ENCODE measurements at regions not wholly inside any gene's neighbourhood (a gene's known extent, or its start where the extent isn't known, plus 50 kb on each side); places are given as distances from the start of the nearest gene placed in this dataset.
"Not testable (repeated sequence)": the region's sequence is repeated elsewhere in the genome, so short reads cannot be mapped to it uniquely, and the experiment has no call there.

DNA sequence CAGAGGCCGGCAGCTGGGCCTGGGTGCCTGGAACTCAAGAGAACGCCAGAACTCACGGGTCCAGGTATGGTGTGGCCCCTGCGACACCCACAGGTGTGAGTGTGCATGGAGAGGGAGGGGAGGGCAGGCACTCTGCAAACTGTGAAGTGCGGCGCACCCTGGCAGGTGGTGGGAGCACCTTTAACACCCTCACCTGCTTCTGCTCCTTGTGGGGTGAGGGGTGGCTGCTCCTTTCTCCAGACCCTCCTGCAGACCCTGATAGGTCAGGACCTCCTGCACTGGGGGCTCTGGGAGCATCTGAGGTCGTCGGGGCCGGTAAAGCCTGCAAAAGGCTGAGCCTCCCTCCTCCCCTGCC, 324.7 kb upstream of the SFSWAP start:
- H3K4me3 ChIP-seq (ENCODE audit: low read depth, low read length) = no peak overlapping the region
- no peaks in the 10 kb centered on the region for H3K4me1 ChIP-seq (ENCODE audit: control insufficient read depth, insufficient read depth, low read length, unreplicated experiment)
- H3K79me2 ChIP-seq (ENCODE audit: control insufficient read depth, insufficient read depth, low read length, unreplicated experiment) = no peaks in the 10 kb centered on the region
- H2AFZ ChIP-seq (ENCODE audit: low read length, unreplicated experiment) = no peak overlapping the region
- no peaks in the 10 kb centered on the region for H3K27me3 ChIP-seq (ENCODE audit: insufficient read depth, low read length)
- H3K27ac ChIP-seq (ENCODE audit: low read depth, low read length) = no peak overlapping the region
- no peaks in the 10 kb centered on the region for H3K36me3 ChIP-seq (ENCODE audit: insufficient read depth, low read length)

GRCh38 chr12:131386781-131387180, 324.1 kb upstream of the SFSWAP start:
- Histone ChIP-seq H2AFZ (ENCODE audit: low read length, unreplicated experiment) (no peak overlapping the region), H3K36me3 (ENCODE audit: insufficient read depth, low read length) (no peaks in the 10 kb centered on the region), H3K4me3 (ENCODE audit: low read depth, low read length) (no peak overlapping the region), H3K4me1 (ENCODE audit: control insufficient read depth, insufficient read depth, low read length, unreplicated experiment) (no peaks in the 10 kb centered on the region), H3K79me2 (ENCODE audit: control insufficient read depth, insufficient read depth, low read length, unreplicated experiment) (no peaks in the 10 kb centered on the region), H3K27ac (ENCODE audit: low read depth, low read length) (no peak overlapping the region), H3K27me3 (ENCODE audit: insufficient read depth, low read length) (no peaks in the 10 kb centered on the region)

- Histone ChIP-seq H2AFZ (ENCODE audit: low read length, unreplicated experiment) (no peak overlapping the region), H3K27ac (ENCODE audit: low read depth, low read length) (no peak overlapping the region), H3K36me3 (ENCODE audit: insufficient read depth, low read length) (no peaks in the 10 kb centered on the region), H3K4me1 (ENCODE audit: control insufficient read depth, insufficient read depth, low read length, unreplicated experiment) (no peaks in the 10 kb centered on the region), H3K4me3 (ENCODE audit: low read depth, low read length) (no peak overlapping the region), H3K79me2 (ENCODE audit: control insufficient read depth, insufficient read depth, low read length, unreplicated experiment) (no peaks in the 10 kb centered on the region), H3K27me3 (ENCODE audit: insufficient read depth, low read length) (no peaks in the 10 kb centered on the region)
These were observed 323.4 kb upstream of the SFSWAP start for GRCh38 chr12:131387281-131388163.

DNA sequence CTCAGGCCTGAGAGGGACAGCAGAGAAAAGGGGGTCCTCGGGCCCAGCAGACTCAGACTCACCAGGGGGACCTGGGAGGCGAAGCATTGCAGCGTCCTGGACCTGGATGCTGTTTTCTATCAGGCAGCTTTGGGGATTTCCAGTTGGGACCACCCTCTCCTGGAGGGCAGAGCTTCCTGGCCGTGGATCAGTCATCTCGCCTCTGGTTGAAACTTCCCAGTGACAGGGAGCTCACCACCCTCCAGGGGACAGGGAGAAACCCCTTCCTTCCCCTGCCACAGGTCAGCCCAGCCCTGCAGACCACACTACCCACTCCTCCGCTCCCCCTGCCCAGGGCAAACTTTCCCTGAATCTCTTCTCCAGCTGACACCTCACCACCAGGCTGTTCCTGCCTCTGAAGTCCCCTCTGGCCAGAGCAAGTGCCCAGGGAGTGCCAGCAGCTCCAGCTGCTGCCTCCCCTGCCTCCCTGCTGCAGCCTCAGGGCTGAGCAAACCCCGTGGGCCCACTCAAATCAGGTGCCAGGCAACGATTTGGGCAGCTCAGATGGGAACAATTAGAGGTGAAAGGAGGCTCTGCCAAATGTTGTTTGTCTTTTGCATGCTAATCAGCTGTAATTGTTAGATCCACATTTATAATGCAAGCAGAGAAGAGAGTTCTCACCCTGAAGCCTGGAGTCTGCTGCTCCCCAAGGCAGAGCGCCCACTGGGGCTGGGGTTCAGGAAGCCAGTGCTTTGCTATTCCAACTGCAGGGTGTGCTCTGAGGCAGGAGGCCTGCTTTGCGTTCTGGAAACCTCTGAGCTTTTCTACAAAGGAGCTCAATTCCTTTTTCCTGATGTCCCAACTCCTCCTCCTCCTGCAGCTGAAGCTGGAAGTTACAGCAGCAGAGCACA, 322.5 kb upstream of the SFSWAP start:
- H3K4me1 ChIP-seq (ENCODE audit: control insufficient read depth, insufficient read depth, low read length, unreplicated experiment); H3K27me3 ChIP-seq (ENCODE audit: insufficient read depth, low read length); H3K27ac ChIP-seq (ENCODE audit: low read depth, low read length); H3K79me2 ChIP-seq (ENCODE audit: control insufficient read depth, insufficient read depth, low read length, unreplicated experiment); H2AFZ ChIP-seq (ENCODE audit: low read length, unreplicated experiment); H3K4me3 ChIP-seq (ENCODE audit: low read depth, low read length); H3K36me3 ChIP-seq (ENCODE audit: insufficient read depth, low read length): not testable (repeated sequence)

GRCh38 chr12:131389054-131390013, 321.6 kb upstream of the SFSWAP start:
- Histone ChIP-seq H3K79me2 (ENCODE audit: control insufficient read depth, insufficient read depth, low read length, unreplicated experiment) (no peaks in the 10 kb centered on the region), H3K4me1 (ENCODE audit: control insufficient read depth, insufficient read depth, low read length, unreplicated experiment) (no peaks in the 10 kb centered on the region), H3K27ac (ENCODE audit: low read depth, low read length) (no peak overlapping the region), H3K27me3 (ENCODE audit: insufficient read depth, low read length) (no peaks in the 10 kb centered on the region), H3K36me3 (ENCODE audit: insufficient read depth, low read length) (no peaks in the 10 kb centered on the region), H2AFZ (ENCODE audit: low read length, unreplicated experiment) (no peak overlapping the region), H3K4me3 (ENCODE audit: low read depth, low read length) (no peak overlapping the region)

- Histone ChIP-seq H3K4me3 (ENCODE audit: low read depth, low read length) (no peak overlapping the region), H3K27ac (ENCODE audit: low read depth, low read length) (no peak overlapping the region), H3K79me2 (ENCODE audit: control insufficient read depth, insufficient read depth, low read length, unreplicated experiment) (no peaks in the 10 kb centered on the region), H2AFZ (ENCODE audit: low read length, unreplicated experiment) (no peak overlapping the region), H3K4me1 (ENCODE audit: control insufficient read depth, insufficient read depth, low read length, unreplicated experiment) (no peaks in the 10 kb centered on the region), H3K27me3 (ENCODE audit: insufficient read depth, low read length) (no peaks in the 10 kb centered on the region), H3K36me3 (ENCODE audit: insufficient read depth, low read length) (no peaks in the 10 kb centered on the region)
These were observed 320.2 kb upstream of the SFSWAP start for GRCh38 chr12:131390412-131391334.

DNA sequence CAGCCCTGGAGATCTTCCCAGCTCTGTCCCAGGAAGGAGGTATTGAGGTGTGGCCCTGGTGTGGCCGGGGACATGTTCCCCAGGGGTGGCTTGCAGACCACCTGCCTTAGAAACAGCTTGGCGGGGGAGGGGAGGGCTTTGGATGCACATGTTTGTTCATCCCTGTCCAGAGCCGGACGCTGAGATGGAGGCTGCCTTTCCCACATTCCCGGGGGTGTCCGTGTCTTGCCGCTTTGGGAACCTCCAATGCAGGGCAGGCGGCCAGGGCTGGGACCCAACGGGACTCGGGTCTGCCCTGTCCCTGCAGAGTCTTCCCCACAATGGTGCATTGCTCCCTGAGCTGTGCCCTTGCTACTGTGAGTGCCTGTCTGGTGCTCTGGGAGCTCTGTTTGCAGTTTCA, 319.5 kb upstream of the SFSWAP start:
- Histone ChIP-seq H3K4me1 (ENCODE audit: control insufficient read depth, insufficient read depth, low read length, unreplicated experiment) (no peaks in the 10 kb centered on the region), H2AFZ (ENCODE audit: low read length, unreplicated experiment) (no peak overlapping the region), H3K79me2 (ENCODE audit: control insufficient read depth, insufficient read depth, low read length, unreplicated experiment) (no peaks in the 10 kb centered on the region), H3K27me3 (ENCODE audit: insufficient read depth, low read length) (no peaks in the 10 kb centered on the region), H3K27ac (ENCODE audit: low read depth, low read length) (no peak overlapping the region), H3K4me3 (ENCODE audit: low read depth, low read length) (no peak overlapping the region), H3K36me3 (ENCODE audit: insufficient read depth, low read length) (no peaks in the 10 kb centered on the region)

DNA sequence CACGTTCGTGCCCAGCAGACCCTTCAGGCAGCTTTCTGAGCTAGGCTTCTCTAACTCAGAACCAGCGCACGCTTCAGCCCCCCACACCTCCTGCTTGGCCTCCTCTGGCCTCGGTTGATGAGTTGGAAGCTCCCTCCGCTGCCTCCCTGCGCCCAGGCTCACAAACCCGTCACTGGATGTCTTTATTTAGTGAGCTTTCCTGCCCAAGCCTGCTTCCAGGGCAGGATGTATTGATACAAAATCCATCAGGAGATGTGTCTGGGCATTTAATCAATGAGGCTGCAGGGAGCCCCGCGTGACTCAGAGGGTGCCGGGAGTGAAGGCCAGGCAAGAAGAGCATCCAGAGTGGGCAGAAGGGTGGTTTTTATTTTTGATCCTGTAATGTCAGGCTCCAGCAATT, 316.1 kb upstream of the SFSWAP start:
- H3K27ac ChIP-seq (ENCODE audit: low read depth, low read length); H2AFZ ChIP-seq (ENCODE audit: low read length, unreplicated experiment); H3K4me3 ChIP-seq (ENCODE audit: low read depth, low read length): not testable (repeated sequence)

DNA sequence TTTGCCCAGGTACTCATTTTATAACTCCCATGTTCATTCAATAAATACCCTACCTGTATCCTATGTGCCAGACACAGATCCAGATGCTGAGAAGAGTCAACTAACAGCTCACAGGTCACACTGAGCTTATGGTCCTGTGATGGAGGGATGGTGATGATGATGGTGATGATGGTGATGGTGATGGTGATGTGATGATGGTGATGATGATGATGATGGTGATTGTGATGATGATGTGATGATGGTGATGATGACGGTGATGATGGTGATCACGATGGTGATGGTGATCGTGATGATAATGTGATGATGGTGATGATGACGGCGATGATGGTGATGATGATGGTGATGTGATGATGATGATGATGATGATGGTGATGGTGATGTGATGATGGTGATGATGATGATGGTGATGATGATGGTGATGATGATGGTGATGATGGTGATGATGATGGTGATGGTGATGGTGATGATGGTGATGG, 315.6 kb upstream of the SFSWAP start:
- not testable (repeated sequence) for H3K79me2 ChIP-seq (ENCODE audit: control insufficient read depth, insufficient read depth, low read length, unreplicated experiment); H3K4me3 ChIP-seq (ENCODE audit: low read depth, low read length); H3K27ac ChIP-seq (ENCODE audit: low read depth, low read length); H2AFZ ChIP-seq (ENCODE audit: low read length, unreplicated experiment); H3K27me3 ChIP-seq (ENCODE audit: insufficient read depth, low read length); H3K36me3 ChIP-seq (ENCODE audit: insufficient read depth, low read length); H3K4me1 ChIP-seq (ENCODE audit: control insufficient read depth, insufficient read depth, low read length, unreplicated experiment)

More for the DNA sequence above, 316.1 kb upstream of the SFSWAP start:
- not testable (repeated sequence) for H3K27me3 ChIP-seq (ENCODE audit: insufficient read depth, low read length); H3K79me2 ChIP-seq (ENCODE audit: control insufficient read depth, insufficient read depth, low read length, unreplicated experiment); H3K4me1 ChIP-seq (ENCODE audit: control insufficient read depth, insufficient read depth, low read length, unreplicated experiment); H3K36me3 ChIP-seq (ENCODE audit: insufficient read depth, low read length)

Data from ACC112 (cell line).